ENCODE measurements at regions not wholly inside any gene's neighbourhood (a gene's known extent, or its start where the extent isn't known, plus 50 kb on each side); places are given as distances from the start of the nearest gene placed in this dataset.

GRCh38 chr14:31952573-31952972 lies 124.5 kb upstream of the ARHGAP5 start:
- DNase-seq = no peak
- H3K4me1 Mint-ChIP-seq (ENCODE audit: low read depth, unreplicated experiment) = peaks cover 49% of the 10 kb centered on the region
- CTCF ChIA-PET = no interaction called here
- no peak overlapping the region for H3K27ac Mint-ChIP-seq (ENCODE audit: unreplicated experiment)
- no peaks in the 10 kb centered on the region for H3K27me3 Mint-ChIP-seq (ENCODE audit: insufficient read depth, unreplicated experiment)
- H3K9me3 Mint-ChIP-seq (ENCODE audit: unreplicated experiment) = peaks cover 7% of the 10 kb centered on the region
- intact Hi-C loops (cut with micrococcal nuclease; ENCODE audit: unreplicated experiment) = no loop called here
- no peaks in the 10 kb centered on the region for H3K36me3 Mint-ChIP-seq (ENCODE audit: insufficient read depth, unreplicated experiment)
- Histone ChIP-seq H3K4me3 (ENCODE audit: low read depth, low read length) (no peak overlapping the region), H3K9me3 (peaks cover 8% of the 10 kb centered on the region), H3K4me1 (peaks cover 44% of the 10 kb centered on the region), H3K27me3 (replicated peaks; ENCODE audit: control insufficient read depth, insufficient read depth, low read length) (no peaks in the 10 kb centered on the region), H3K36me3 (ENCODE audit: control insufficient read depth, insufficient read depth, low read length) (no peaks in the 10 kb centered on the region)
- POLR2A ChIA-PET = no interaction called here
- BruUV-seq (replicated peaks) = no TSS peak
- TF ChIP-seq, protein P1, sequence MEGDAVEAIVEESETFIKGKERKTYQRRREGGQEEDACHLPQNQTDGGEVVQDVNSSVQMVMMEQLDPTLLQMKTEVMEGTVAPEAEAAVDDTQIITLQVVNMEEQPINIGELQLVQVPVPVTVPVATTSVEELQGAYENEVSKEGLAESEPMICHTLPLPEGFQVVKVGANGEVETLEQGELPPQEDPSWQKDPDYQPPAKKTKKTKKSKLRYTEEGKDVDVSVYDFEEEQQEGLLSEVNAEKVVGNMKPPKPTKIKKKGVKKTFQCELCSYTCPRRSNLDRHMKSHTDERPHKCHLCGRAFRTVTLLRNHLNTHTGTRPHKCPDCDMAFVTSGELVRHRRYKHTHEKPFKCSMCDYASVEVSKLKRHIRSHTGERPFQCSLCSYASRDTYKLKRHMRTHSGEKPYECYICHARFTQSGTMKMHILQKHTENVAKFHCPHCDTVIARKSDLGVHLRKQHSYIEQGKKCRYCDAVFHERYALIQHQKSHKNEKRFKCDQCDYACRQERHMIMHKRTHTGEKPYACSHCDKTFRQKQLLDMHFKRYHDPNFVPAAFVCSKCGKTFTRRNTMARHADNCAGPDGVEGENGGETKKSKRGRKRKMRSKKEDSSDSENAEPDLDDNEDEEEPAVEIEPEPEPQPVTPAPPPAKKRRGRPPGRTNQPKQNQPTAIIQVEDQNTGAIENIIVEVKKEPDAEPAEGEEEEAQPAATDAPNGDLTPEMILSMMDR (IDR thresholded peaks at IDR 0.05; ENCODE audit: insufficient read depth in 1 of 2, low read depth in 1 of 2, low read length in 1 of 2, severe bottlenecking in 1 of 2, unreplicated experiment in 1 of 2) = no peak
- no peak overlapping the region for H3K4me3 Mint-ChIP-seq (ENCODE audit: unreplicated experiment)

- TF ChIP-seq, protein P1 (IDR thresholded peaks at IDR 0.05; ENCODE audit: insufficient read depth in 1 of 2, low read depth in 1 of 2, low read length in 1 of 2, severe bottlenecking in 1 of 2, unreplicated experiment in 1 of 2) = no peak
- ChIA-PET POLR2A (no interaction called here), CTCF (no interaction called here)
- peaks cover 10% of the 10 kb centered on the region for H3K9me3 ChIP-seq
- no TSS peak for BruUV-seq (replicated peaks)
- Mint-ChIP-seq H3K4me1 (ENCODE audit: low read depth, unreplicated experiment) (peaks cover 42% of the 10 kb centered on the region), H3K27me3 (ENCODE audit: insufficient read depth, unreplicated experiment) (no peaks in the 10 kb centered on the region), H3K27ac (ENCODE audit: unreplicated experiment) (no peak overlapping the region), H3K4me3 (ENCODE audit: unreplicated experiment) (no peak overlapping the region), H3K9me3 (ENCODE audit: unreplicated experiment) (peaks cover 7% of the 10 kb centered on the region), H3K36me3 (ENCODE audit: insufficient read depth, unreplicated experiment) (no peaks in the 10 kb centered on the region)
- H3K27me3 ChIP-seq (replicated peaks; ENCODE audit: control insufficient read depth, insufficient read depth, low read length) = no peaks in the 10 kb centered on the region
- H3K4me1 ChIP-seq = peaks cover 39% of the 10 kb centered on the region
- H3K36me3 ChIP-seq (ENCODE audit: control insufficient read depth, insufficient read depth, low read length) = no peaks in the 10 kb centered on the region
- no peak for DNase-seq
- no peak overlapping the region for H3K4me3 ChIP-seq (ENCODE audit: low read depth, low read length)
- intact Hi-C loops (cut with micrococcal nuclease; ENCODE audit: unreplicated experiment) = no loop called here
Observed at GRCh38 chr14:31953210-31953609, 123.9 kb upstream of the ARHGAP5 start.

DNA sequence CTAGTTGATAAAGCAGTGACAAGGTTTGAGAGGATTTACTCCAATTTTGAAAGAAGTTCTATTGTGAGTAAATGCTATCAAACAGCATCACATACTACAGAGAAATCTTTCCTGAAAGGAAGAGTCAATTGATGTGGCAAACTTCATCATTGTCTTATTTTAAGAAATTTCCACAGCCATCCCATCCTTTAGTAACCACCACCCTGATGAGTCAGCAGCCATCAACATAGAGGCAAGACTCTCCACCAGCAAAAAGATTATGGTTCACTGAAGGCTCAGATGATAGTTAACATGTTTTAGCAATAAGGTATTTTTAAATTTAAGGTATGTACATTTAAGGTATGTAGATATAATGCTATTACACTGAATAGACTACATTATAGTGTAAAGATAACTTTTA lies 122.1 kb upstream of the ARHGAP5 start:
- Mint-ChIP-seq H3K36me3 (ENCODE audit: insufficient read depth, unreplicated experiment) (no peaks in the 10 kb centered on the region), H3K4me3 (ENCODE audit: unreplicated experiment) (no peak overlapping the region), H3K27me3 (ENCODE audit: insufficient read depth, unreplicated experiment) (no peaks in the 10 kb centered on the region), H3K4me1 (ENCODE audit: low read depth, unreplicated experiment) (peaks cover 28% of the 10 kb centered on the region), H3K27ac (ENCODE audit: unreplicated experiment) (no peak overlapping the region), H3K9me3 (ENCODE audit: unreplicated experiment) (peaks cover 7% of the 10 kb centered on the region)
- TF ChIP-seq, protein P1 (IDR thresholded peaks at IDR 0.05; ENCODE audit: insufficient read depth in 1 of 2, low read depth in 1 of 2, low read length in 1 of 2, severe bottlenecking in 1 of 2, unreplicated experiment in 1 of 2) = no peak
- Histone ChIP-seq H3K36me3 (ENCODE audit: control insufficient read depth, insufficient read depth, low read length) (no peaks in the 10 kb centered on the region), H3K9me3 (peaks cover 11% of the 10 kb centered on the region), H3K27me3 (replicated peaks; ENCODE audit: control insufficient read depth, insufficient read depth, low read length) (no peaks in the 10 kb centered on the region), H3K4me1 (peaks cover 21% of the 10 kb centered on the region; the same call in 1 of the 2 replicates), H3K4me3 (ENCODE audit: low read depth, low read length) (no peak overlapping the region)
- ChIA-PET POLR2A (no interaction called here), CTCF (no interaction called here)
- no TSS peak for BruUV-seq (replicated peaks)
- intact Hi-C loops (cut with micrococcal nuclease; ENCODE audit: unreplicated experiment) = no loop called here
- DNase-seq = no peak

All from Caco-2 (cell line).